ENCODE measurements at regions not wholly inside any gene's neighbourhood (a gene's known extent, or its start where the extent isn't known, plus 50 kb on each side); places are given as distances from the start of the nearest gene placed in this dataset.
"Not testable (repeated sequence)": the region's sequence is repeated elsewhere in the genome, so short reads cannot be mapped to it uniquely, and the experiment has no call there.

- DNase-seq (ENCODE audit: low read depth in 4 of 4, low spot score in 3 of 4) = no peak
These were observed 226.0 kb upstream of the PTGER4 start for GRCh38 chr5:40453689-40454088.

- DNase-seq (ENCODE audit: low read depth in 4 of 4, low spot score in 3 of 4) = no peak
These were observed 226.7 kb upstream of the PTGER4 start for GRCh38 chr5:40452874-40453624.

- no peak for DNase-seq (ENCODE audit: low read depth in 4 of 4, low spot score in 3 of 4)
These were observed 232.3 kb upstream of the PTGER4 start for GRCh38 chr5:40447438-40447837.

GRCh38 chr5:40446910-40447309 is 232.8 kb upstream of the PTGER4 start:
- DNase-seq (ENCODE audit: low read depth in 4 of 4, low spot score in 3 of 4) = no peak

- no peak for DNase-seq (ENCODE audit: low read depth in 4 of 4, low spot score in 3 of 4)
These were observed 237.4 kb upstream of the PTGER4 start for GRCh38 chr5:40442346-40442745.

GRCh38 chr5:40441733-40442132 is 238.0 kb upstream of the PTGER4 start:
- no peak for DNase-seq (ENCODE audit: low read depth in 4 of 4, low spot score in 3 of 4)

GRCh38 chr5:40440746-40441145 is 239.0 kb upstream of the PTGER4 start:
- no peak for DNase-seq (ENCODE audit: low read depth in 4 of 4, low spot score in 3 of 4)

GRCh38 chr5:40439103-40439502 is 240.6 kb upstream of the PTGER4 start:
- DNase-seq (ENCODE audit: low read depth in 4 of 4, low spot score in 3 of 4) = not testable (repeated sequence)

- not testable (repeated sequence) for DNase-seq (ENCODE audit: low read depth in 4 of 4, low spot score in 3 of 4)
These were observed 241.1 kb upstream of the PTGER4 start for GRCh38 chr5:40438646-40439045.

- DNase-seq (ENCODE audit: low read depth in 4 of 4, low spot score in 3 of 4) = no peak
These were observed 242.3 kb upstream of the PTGER4 start for GRCh38 chr5:40437452-40437861.

- DNase-seq (ENCODE audit: low read depth in 4 of 4, low spot score in 3 of 4) = no peak
These were observed 243.0 kb upstream of the PTGER4 start for GRCh38 chr5:40436535-40437237.

- not testable (repeated sequence) for DNase-seq (ENCODE audit: low read depth in 4 of 4, low spot score in 3 of 4)
These were observed 244.0 kb upstream of the PTGER4 start for GRCh38 chr5:40435706-40436105.

GRCh38 chr5:40432836-40433235 is 246.9 kb upstream of the PTGER4 start:
- no peak for DNase-seq (ENCODE audit: low read depth in 4 of 4, low spot score in 3 of 4)

GRCh38 chr5:40431734-40432133 is 248.0 kb upstream of the PTGER4 start:
- no peak for DNase-seq (ENCODE audit: low read depth in 4 of 4, low spot score in 3 of 4)

- no peak for DNase-seq (ENCODE audit: low read depth in 4 of 4, low spot score in 3 of 4)
These were observed 249.5 kb upstream of the PTGER4 start for GRCh38 chr5:40430101-40430710.

- DNase-seq (ENCODE audit: low read depth in 4 of 4, low spot score in 3 of 4) = no peak
These were observed 250.2 kb upstream of the PTGER4 start for GRCh38 chr5:40429258-40430100.

- no peak for DNase-seq (ENCODE audit: low read depth in 4 of 4, low spot score in 3 of 4)
These were observed 250.9 kb upstream of the PTGER4 start for GRCh38 chr5:40428815-40429214.

GRCh38 chr5:40428126-40428525 is 251.6 kb upstream of the PTGER4 start:
- DNase-seq (ENCODE audit: low read depth in 4 of 4, low spot score in 3 of 4) = no peak

- DNase-seq (ENCODE audit: low read depth in 4 of 4, low spot score in 3 of 4) = not testable (repeated sequence)
These were observed 262.5 kb upstream of the PTGER4 start for GRCh38 chr5:40417046-40417810.

- no peak for DNase-seq (ENCODE audit: low read depth in 4 of 4, low spot score in 3 of 4)
These were observed 263.1 kb upstream of the PTGER4 start for GRCh38 chr5:40416588-40416987.
